GM06990 (cell line): ENCODE measurements at regions not wholly inside any gene's neighbourhood (a gene's known extent, or its start where the extent isn't known, plus 50 kb on each side); places are given as distances from the start of the nearest gene placed in this dataset.

Experiments
- DNase-seq: peaks from one replicate; pipeline ENCODE4 v3.0.0-alpha.2; 2011; ENCODE audit not compliant: insufficient read length; ENCODE audit errors: extremely low read depth
- H3K27me3 ChIP-seq: replicated peaks from 2 replicates; pipeline ENCODE4 v1.6.0; 2011; ENCODE audit warnings: low read length; ENCODE audit not compliant: control insufficient read depth, insufficient read depth
- H3K36me3 ChIP-seq: 2 replicates; pipeline ENCODE4 v1.5.1; 2011; ENCODE audit warnings: low read length; ENCODE audit not compliant: control insufficient read depth, insufficient read depth
- H3K4me3 ChIP-seq: replicated peaks from 2 replicates; pipeline ENCODE4 v1.5.1; 2011; ENCODE audit warnings: low read depth, mild to moderate bottlenecking, control low read depth, low read length
- CTCF ChIP-seq: IDR thresholded peaks from 2 replicates; pipeline ENCODE4 v1.5.1; 2011; ENCODE audit warnings: low read length, control low read depth, mild to moderate bottlenecking, inconsistent platforms; ENCODE audit not compliant: insufficient read depth, poor library complexity, severe bottlenecking

- TF ChIP-seq CTCF = no peak
- no peak for DNase-seq
- Histone ChIP-seq H3K4me3 (no peak overlapping the region), H3K27me3 (no peaks in the 10 kb centered on the region), H3K36me3 (no peaks in the 10 kb centered on the region)
Measured at GRCh38 chr9:103281126-103281525, 286.0 kb downstream of the CYLC2 start.

GRCh38 chr9:103287361-103287760, 292.2 kb downstream of the CYLC2 start:
- Histone ChIP-seq H3K27me3 (no peaks in the 10 kb centered on the region), H3K4me3 (no peak overlapping the region), H3K36me3 (no peaks in the 10 kb centered on the region)
- no peak for TF ChIP-seq CTCF
- DNase-seq = no peak

GRCh38 chr9:103296189-103296588, 301.1 kb downstream of the CYLC2 start:
- TF ChIP-seq CTCF = no peak
- Histone ChIP-seq H3K27me3 (no peaks in the 10 kb centered on the region), H3K36me3 (no peaks in the 10 kb centered on the region), H3K4me3 (no peak overlapping the region)
- no peak for DNase-seq

- DNase-seq = no peak
- H3K27me3 ChIP-seq = no peaks in the 10 kb centered on the region
- H3K36me3 ChIP-seq = no peaks in the 10 kb centered on the region
- TF ChIP-seq CTCF = no peak
- no peak overlapping the region for H3K4me3 ChIP-seq
Measured at GRCh38 chr9:103301051-103301450, 305.9 kb downstream of the CYLC2 start.

GRCh38 chr9:103304797-103305196, 309.7 kb downstream of the CYLC2 start:
- no peaks in the 10 kb centered on the region for H3K36me3 ChIP-seq
- H3K4me3 ChIP-seq = no peak overlapping the region
- no peak for TF ChIP-seq CTCF
- H3K27me3 ChIP-seq = no peaks in the 10 kb centered on the region
- DNase-seq = no peak

GRCh38 chr9:103319979-103320378, 324.8 kb downstream of the CYLC2 start:
- TF ChIP-seq CTCF = no peak
- DNase-seq = no peak
- H3K4me3 ChIP-seq = no peak overlapping the region
- no peaks in the 10 kb centered on the region for H3K36me3 ChIP-seq
- no peaks in the 10 kb centered on the region for H3K27me3 ChIP-seq
